ENCODE measurements at regions not wholly inside any gene's neighbourhood (a gene's known extent, or its start where the extent isn't known, plus 50 kb on each side); places are given as distances from the start of the nearest gene placed in this dataset.

DNA sequence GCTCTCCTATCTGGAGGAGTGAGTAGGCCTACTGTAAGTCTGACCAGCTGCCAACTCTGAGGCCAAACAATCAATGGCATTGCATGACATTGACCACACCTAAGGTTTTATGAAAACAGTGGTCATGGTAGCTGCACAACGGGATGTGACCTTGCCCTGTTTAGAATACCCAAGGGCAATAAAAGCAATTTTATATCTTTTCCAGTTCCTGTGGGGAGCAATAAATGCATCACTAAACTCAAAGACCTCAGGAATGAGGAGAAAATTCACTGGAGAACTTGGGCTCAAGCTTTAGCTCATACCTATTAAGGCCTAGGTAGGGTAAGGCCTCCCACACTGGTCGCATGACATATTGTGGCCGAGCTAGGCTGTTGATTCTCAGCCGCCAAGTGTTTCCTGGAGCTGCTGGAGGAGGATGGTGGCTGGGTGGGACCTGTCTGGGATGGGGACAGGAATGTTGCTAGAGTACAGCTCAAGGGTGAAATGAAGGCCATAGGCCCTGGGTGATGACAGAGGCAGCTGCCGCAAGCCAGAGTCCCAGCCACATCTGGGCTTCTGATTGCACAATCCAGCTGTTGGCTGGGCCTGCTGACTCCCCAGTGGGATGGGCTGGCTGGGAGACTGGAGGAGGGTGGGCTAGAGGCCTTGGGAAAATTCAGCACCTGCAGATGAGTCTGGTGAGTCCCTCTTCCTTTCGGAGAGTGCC lies 313.7 kb downstream of the CYP26B1 start:
- intact Hi-C loops (cut with DNase I), result no loop called here
- H3K27me3 ChIP-seq (replicated peaks; ENCODE audit: insufficient read depth), result no peaks in the 10 kb centered on the region
- no peak overlapping the region for H3K27ac ChIP-seq
- H3K4me1 ChIP-seq (replicated peaks), result no peaks in the 10 kb centered on the region
- no peaks in the 10 kb centered on the region for H3K36me3 ChIP-seq
- no peak for DNase-seq (ENCODE audit: low spot score)
- 74% methylated on average over 6 of the region's 6 CpGs for WGBS
- no peak for TF ChIP-seq POLR2A (IDR thresholded peaks at IDR 0.05)
- TF ChIP-seq, protein P1, sequence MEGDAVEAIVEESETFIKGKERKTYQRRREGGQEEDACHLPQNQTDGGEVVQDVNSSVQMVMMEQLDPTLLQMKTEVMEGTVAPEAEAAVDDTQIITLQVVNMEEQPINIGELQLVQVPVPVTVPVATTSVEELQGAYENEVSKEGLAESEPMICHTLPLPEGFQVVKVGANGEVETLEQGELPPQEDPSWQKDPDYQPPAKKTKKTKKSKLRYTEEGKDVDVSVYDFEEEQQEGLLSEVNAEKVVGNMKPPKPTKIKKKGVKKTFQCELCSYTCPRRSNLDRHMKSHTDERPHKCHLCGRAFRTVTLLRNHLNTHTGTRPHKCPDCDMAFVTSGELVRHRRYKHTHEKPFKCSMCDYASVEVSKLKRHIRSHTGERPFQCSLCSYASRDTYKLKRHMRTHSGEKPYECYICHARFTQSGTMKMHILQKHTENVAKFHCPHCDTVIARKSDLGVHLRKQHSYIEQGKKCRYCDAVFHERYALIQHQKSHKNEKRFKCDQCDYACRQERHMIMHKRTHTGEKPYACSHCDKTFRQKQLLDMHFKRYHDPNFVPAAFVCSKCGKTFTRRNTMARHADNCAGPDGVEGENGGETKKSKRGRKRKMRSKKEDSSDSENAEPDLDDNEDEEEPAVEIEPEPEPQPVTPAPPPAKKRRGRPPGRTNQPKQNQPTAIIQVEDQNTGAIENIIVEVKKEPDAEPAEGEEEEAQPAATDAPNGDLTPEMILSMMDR (IDR thresholded peaks at IDR 0.05), result no peak
- TF ChIP-seq POLR2AphosphoS5 (IDR thresholded peaks at IDR 0.05), result no peak
- H3K4me3 ChIP-seq, result no peak overlapping the region
- no peaks in the 10 kb centered on the region for H3K9me3 ChIP-seq

DNA sequence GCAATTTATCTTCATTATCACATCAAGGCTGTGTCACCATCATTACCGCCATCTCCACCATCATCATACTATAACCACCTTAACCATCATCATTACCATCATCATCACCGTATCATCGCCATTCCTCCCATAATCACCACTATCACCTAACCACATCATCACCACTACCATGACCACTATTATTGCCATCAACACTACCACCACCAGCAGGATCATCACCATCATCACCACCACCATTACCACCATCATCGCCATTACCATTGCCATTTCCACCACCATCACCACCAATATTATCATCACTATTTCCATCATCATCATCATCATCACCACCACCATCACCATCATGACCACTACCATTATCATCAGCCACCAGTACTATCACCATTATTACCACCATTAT lies 314.4 kb downstream of the CYP26B1 start:
- Histone ChIP-seq H3K27ac (no peak overlapping the region), H3K4me3 (no peak overlapping the region), H3K27me3 (replicated peaks; ENCODE audit: insufficient read depth) (no peaks in the 10 kb centered on the region), H3K36me3 (no peaks in the 10 kb centered on the region), H3K9me3 (no peaks in the 10 kb centered on the region), H3K4me1 (replicated peaks) (no peaks in the 10 kb centered on the region)
- TF ChIP-seq POLR2A (IDR thresholded peaks at IDR 0.05) (no peak), POLR2AphosphoS5 (IDR thresholded peaks at IDR 0.05) (no peak)
- TF ChIP-seq, protein P1 (IDR thresholded peaks at IDR 0.05), result no peak
- intact Hi-C loops (cut with DNase I), result no loop called here
- WGBS, result 98% methylated on average over 4 of the region's 4 CpGs
- no peak for DNase-seq (ENCODE audit: low spot score)

DNA sequence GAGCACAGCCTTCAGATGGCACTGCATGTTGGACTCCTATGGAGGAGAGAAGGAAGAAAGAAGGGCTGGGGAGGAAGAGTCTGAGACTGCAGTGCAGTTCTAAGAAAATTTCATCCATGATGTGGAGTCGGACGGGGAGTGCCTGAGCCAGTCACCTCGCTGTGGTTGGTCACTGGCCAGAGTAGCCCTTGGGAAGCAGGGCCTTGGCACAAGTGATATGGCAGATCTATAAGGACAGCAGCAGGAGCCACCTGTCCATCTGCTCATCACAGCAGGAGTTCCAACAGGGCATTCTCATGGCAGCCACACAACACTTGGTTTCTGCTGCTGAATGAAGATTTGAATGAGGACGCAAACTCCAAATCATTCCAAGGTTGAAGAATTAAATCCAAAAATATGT lies 314.8 kb downstream of the CYP26B1 start:
- Histone ChIP-seq H3K4me1 (replicated peaks) (no peaks in the 10 kb centered on the region), H3K27ac (no peak overlapping the region), H3K4me3 (no peak overlapping the region), H3K27me3 (replicated peaks; ENCODE audit: insufficient read depth) (no peaks in the 10 kb centered on the region), H3K9me3 (no peaks in the 10 kb centered on the region), H3K36me3 (no peaks in the 10 kb centered on the region)
- WGBS, result 100% methylated on average over 4 of the region's 4 CpGs
- intact Hi-C loops (cut with DNase I), result no loop called here
- TF ChIP-seq, protein P1 (IDR thresholded peaks at IDR 0.05), result no peak
- TF ChIP-seq POLR2A (IDR thresholded peaks at IDR 0.05) (no peak), POLR2AphosphoS5 (IDR thresholded peaks at IDR 0.05) (no peak)
- no peak for DNase-seq (ENCODE audit: low spot score)

DNA sequence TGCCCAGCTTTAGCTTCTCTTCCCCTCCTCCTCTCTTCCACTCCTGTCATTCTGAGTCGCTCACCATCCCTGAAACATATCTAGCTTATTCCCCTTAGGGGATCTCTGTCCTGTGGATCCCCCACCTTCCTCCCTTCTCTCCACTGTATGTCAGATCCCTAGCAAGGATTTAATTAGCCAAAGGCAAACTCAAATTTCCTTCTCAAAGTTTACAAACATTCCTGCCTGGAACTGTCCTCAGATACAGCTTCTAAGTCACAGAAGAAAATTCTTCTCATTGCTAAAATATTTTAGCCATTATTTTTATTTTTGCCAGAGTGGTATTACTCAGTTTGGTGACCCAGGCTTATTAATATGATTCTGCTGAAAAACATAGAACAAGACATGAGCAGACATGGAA lies 315.3 kb downstream of the CYP26B1 start:
- Histone ChIP-seq H3K27ac (no peak overlapping the region), H3K36me3 (no peaks in the 10 kb centered on the region), H3K9me3 (no peaks in the 10 kb centered on the region), H3K4me1 (replicated peaks) (no peaks in the 10 kb centered on the region), H3K4me3 (no peak overlapping the region), H3K27me3 (replicated peaks; ENCODE audit: insufficient read depth) (no peaks in the 10 kb centered on the region)
- no peak for DNase-seq (ENCODE audit: low spot score)
- TF ChIP-seq, protein P1 (IDR thresholded peaks at IDR 0.05), result no peak
- TF ChIP-seq POLR2A (IDR thresholded peaks at IDR 0.05) (no peak), POLR2AphosphoS5 (IDR thresholded peaks at IDR 0.05) (no peak)
- intact Hi-C loops (cut with DNase I), result no loop called here
- WGBS, result 85% methylated on average over 1 of the region's 1 CpG

DNA sequence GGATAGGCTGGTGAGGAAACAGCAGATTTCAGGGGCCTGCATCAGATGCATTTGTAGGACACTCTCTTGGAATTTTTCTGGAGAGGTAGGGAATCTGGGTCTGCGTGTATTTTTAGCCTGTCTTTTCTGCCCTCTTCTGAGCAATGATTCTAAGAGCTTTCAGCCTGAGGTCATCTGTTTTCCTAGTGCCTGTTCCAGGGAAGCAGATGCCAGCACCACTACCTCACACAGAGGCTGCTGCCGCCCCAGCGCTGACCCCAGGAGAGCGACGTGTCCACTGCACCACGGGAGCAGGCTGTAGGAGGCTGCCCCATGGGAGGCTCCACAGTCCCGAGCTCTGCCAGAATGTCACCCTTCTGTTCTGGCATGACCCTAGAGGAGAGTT lies 316.5 kb downstream of the CYP26B1 start:
- 26% methylated on average over 7 of the region's 7 CpGs for WGBS
- no peaks in the 10 kb centered on the region for H3K27me3 ChIP-seq (replicated peaks; ENCODE audit: insufficient read depth)

More for the DNA sequence above, 316.5 kb downstream of the CYP26B1 start:
- intact Hi-C loops (cut with DNase I), result no loop called here
- Histone ChIP-seq H3K27ac (peak overlapping the region in 1 of 2 donors; percentile 23), H3K9me3 (no peaks in the 10 kb centered on the region), H3K4me1 (replicated peaks) (no peaks in the 10 kb centered on the region), H3K36me3 (no peaks in the 10 kb centered on the region), H3K4me3 (no peak overlapping the region)
- TF ChIP-seq POLR2A (IDR thresholded peaks at IDR 0.05), result no peak
- TF ChIP-seq, protein P1 (IDR thresholded peaks at IDR 0.05), result no peak
- TF ChIP-seq POLR2AphosphoS5 (IDR thresholded peaks at IDR 0.05), result peak; percentile 9
- no peak for DNase-seq (ENCODE audit: low spot score)

Data from prostate gland (tissue), 2 donors.